ENCODE measurements at regions not wholly inside any gene's neighbourhood (a gene's known extent, or its start where the extent isn't known, plus 50 kb on each side); places are given as distances from the start of the nearest gene placed in this dataset.

GRCh38 chr3:22621205-22621809 lies 581.8 kb upstream of the UBE2E2 start:
- Histone ChIP-seq H3K27ac (ENCODE audit: insufficient read depth, low read depth, low read length) (no peak overlapping the region), H3K9me3 (replicated peaks; ENCODE audit: control insufficient read depth, insufficient read depth, low read length) (no peaks in the 10 kb centered on the region), H3K4me1 (ENCODE audit: control insufficient read depth, extremely low read depth, insufficient read depth, low read length) (no peaks in the 10 kb centered on the region), H3K36me3 (ENCODE audit: control insufficient read depth in 2 of 2, extremely low read depth in 1 of 2, insufficient read depth in 2 of 2, low read length in 2 of 2) (no peaks in the 10 kb centered on the region), H3K4me3 (replicated peaks in 1 of 3; ENCODE audit: insufficient read depth in 1 of 3, low read depth in 1 of 3, low read length in 3 of 3) (no peak overlapping the region), H4K20me1 (replicated peaks; ENCODE audit: control insufficient read depth, extremely low read depth, insufficient read depth, low read length) (no peaks in the 10 kb centered on the region), H3K27me3 (ENCODE audit: control insufficient read depth in 2 of 2, insufficient read depth in 2 of 2, low read length in 2 of 2) (no peaks in the 10 kb centered on the region), H3K79me2 (ENCODE audit: control insufficient read depth, insufficient read depth, low read length) (no peaks in the 10 kb centered on the region), H3K9ac (replicated peaks; ENCODE audit: extremely low read depth, insufficient read depth, low read length) (no peak overlapping the region), H3K9me1 (replicated peaks; ENCODE audit: control insufficient read depth, extremely low read depth, insufficient read depth, low read length) (no peaks in the 10 kb centered on the region), H3K4me2 (ENCODE audit: insufficient read depth, low read length) (no peak overlapping the region), H2AFZ (ENCODE audit: low read depth, low read length) (no peak overlapping the region)
- no peak for FAIRE-seq
- TF ChIP-seq, protein P1, sequence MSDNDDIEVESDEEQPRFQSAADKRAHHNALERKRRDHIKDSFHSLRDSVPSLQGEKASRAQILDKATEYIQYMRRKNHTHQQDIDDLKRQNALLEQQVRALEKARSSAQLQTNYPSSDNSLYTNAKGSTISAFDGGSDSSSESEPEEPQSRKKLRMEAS (IDR thresholded peaks at IDR 0.05; ENCODE audit: insufficient read depth, insufficient read length) = no peak
- TF ChIP-seq EZH2 (IDR thresholded peaks at IDR 0.05; ENCODE audit: borderline replicate concordance, low read depth, low read length, severe bottlenecking) (no peak), FOS (IDR thresholded peaks at IDR 0.05; ENCODE audit: borderline replicate concordance, insufficient read depth, low read length) (no peak), MYC (IDR thresholded peaks at IDR 0.05; ENCODE audit: low read depth, low read length) (no peak), JUN (IDR thresholded peaks at IDR 0.05; ENCODE audit: borderline replicate concordance, insufficient read depth, insufficient read length, low read depth) (no peak), CTCF (IDR thresholded peaks at IDR 0.05; ENCODE audit: extremely low read depth in 1 of 2, insufficient read depth in 1 of 2, low read depth in 1 of 2, low read length in 2 of 2) (no peak), GATA2 (IDR thresholded peaks at IDR 0.05; ENCODE audit: insufficient read depth, insufficient read length, low read depth, low read length) (no peak), POLR2A (IDR thresholded peaks at IDR 0.05; ENCODE audit: low read depth, low read length) (no peak)
- DNase-seq (ENCODE audit: low read depth, low spot score) = no peak
- dilution Hi-C loops (cut with MboI; ENCODE audit: extremely low pct_ligation_motif_present, low sequenced_read_pairs) (no loop called here), intact Hi-C loops (cut with micrococcal nuclease) (no loop called here)
- ChIA-PET CTCF (no interaction called here), POLR2A (no interaction called here)
- BruUV-seq (replicated peaks) = no TSS peak

Data from endothelial cell of umbilical vein (primary cell).